ENCODE measurements at regions not wholly inside any gene's neighbourhood (a gene's known extent, or its start where the extent isn't known, plus 50 kb on each side); places are given as distances from the start of the nearest gene placed in this dataset.

DNA sequence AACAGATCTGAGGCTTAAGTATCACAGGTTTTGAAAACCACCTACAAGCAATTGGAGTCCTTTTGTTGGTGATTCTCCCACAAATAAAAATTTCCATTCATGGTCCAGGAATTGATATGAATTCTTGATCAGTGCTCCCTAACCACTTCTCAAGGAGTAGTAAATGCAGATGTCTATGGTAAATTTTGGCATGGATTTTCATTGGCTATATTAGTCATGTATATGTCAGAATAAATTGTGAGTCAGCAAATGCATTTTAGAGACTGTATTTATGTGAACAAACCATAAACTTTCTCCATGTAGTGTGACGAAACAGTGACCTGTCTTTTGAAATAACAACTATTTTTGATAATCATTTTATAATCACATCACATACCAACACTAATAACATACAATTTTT is 611.1 kb downstream of the HTR1A start:
- ATAC-seq, result no peak
- Mint-ChIP-seq H3K36me3 (no peaks in the 10 kb centered on the region), H3K4me3 (no peak overlapping the region), H3K4me1 (no peaks in the 10 kb centered on the region), H3K27me3 (no peaks in the 10 kb centered on the region), H3K27ac (no peak overlapping the region), H3K9me3 (peaks cover 0 to 12% (median 3%) of the 10 kb centered on the region in 9 donors)
- POLR2A ChIA-PET, result no interaction called here
- DNase-seq, result no peak

DNA sequence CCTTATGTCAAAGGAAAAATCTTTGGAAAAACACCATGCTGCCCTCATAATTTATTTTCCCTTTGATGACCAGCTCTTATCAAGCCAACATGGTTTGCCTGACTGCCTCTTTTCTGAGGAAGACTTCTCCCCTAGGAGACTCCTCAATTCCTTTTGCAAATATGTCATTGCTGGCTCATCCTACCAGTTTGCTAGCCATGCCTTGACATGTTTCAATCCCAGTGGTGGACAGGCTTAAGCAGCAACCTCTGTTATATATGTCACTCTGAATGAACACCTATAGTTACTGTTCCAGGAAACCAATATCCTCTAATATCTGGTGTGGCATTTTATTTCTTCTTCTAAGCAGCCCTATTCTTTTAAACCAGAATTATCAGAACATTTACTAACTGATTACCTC is 615.8 kb downstream of the HTR1A start:
- Mint-ChIP-seq H3K36me3 (no peaks in the 10 kb centered on the region), H3K27ac (no peak overlapping the region), H3K4me3 (no peak overlapping the region), H3K9me3 (peaks cover 0 to 12% (median 5%) of the 10 kb centered on the region in 9 donors), H3K27me3 (no peaks in the 10 kb centered on the region), H3K4me1 (no peaks in the 10 kb centered on the region)
- POLR2A ChIA-PET, result no interaction called here
- DNase-seq (no peak), ATAC-seq (no peak)

DNA sequence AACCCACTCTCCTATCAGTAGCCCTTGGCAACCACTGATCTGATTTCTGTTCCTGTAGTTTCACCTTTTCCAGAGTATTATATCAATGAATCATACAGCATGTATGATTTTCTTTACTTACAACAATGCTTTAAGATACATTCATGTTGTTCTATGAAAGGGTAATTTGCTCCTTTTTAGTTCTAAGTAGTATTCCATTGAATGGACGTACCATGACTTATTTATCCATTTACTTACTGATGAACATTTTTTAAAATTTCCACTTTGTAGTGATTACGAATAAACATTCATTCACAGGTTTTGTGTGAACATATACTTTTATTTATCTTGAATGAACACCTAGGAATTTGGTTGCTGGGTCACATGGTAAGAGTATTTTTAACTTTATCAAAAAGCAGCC is 620.8 kb downstream of the HTR1A start:
- no peak for ATAC-seq
- POLR2A ChIA-PET, result no interaction called here
- H3K4me1 Mint-ChIP-seq, result no peaks in the 10 kb centered on the region

DNA sequence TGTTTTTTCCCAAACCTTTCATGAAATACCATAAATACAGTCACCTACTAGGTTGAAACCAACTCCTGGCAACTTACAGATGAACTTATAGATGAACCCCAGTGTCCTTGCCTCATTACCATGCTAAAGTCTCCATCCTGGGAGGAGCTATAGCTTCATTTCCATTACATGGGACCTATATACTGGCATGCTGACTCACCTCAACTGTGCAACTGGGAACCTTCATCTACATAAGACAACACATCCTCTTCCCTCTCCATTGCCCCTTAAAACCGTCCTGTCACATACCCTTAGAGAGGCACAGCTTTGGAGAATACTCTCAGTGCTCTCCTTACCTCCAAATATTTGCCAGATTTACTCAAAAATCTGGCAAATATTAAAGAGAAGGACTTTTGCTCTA is 638.3 kb downstream of the HTR1A start:
- no peaks in the 10 kb centered on the region for H3K36me3 Mint-ChIP-seq
- ATAC-seq, result no peak
- POLR2A ChIA-PET, result no interaction called here

More for the DNA sequence above, 620.8 kb downstream of the HTR1A start:
- no peaks in the 10 kb centered on the region for H3K27me3 Mint-ChIP-seq
- no peaks in the 10 kb centered on the region for H3K36me3 Mint-ChIP-seq
- peaks cover under 1 to 12% (median 4%) of the 10 kb centered on the region in 9 donors for H3K9me3 Mint-ChIP-seq
- no peak for DNase-seq
- H3K27ac Mint-ChIP-seq, result no peak overlapping the region
- no peak overlapping the region for H3K4me3 Mint-ChIP-seq

DNA sequence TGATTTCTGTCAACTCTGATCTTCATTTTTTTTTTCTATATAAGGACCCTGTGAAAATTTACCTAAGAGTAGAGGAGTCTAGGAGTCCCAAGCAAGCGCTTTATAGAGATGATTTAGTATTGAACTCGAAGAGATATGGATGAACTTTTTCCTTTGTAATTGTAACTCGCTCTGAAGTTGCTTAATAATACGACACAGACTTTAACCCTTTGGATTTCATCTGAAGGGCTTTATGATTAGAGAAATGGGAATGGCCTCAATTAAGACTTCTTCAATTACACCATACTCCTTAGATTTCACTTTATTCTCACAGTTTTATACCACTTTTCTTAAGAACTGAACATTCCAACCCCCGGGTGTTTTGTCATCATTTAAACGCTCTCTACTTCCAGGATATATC is 647.7 kb downstream of the HTR1A start:
- Mint-ChIP-seq H3K27me3 (no peaks in the 10 kb centered on the region), H3K27ac (no peak overlapping the region), H3K9me3 (peaks cover 0 to 23% (median 9%) of the 10 kb centered on the region in 9 donors), H3K4me1 (no peaks in the 10 kb centered on the region), H3K4me3 (no peak overlapping the region), H3K36me3 (no peaks in the 10 kb centered on the region)
- DNase-seq (no peak), ATAC-seq (no peak)
- POLR2A ChIA-PET, result no interaction called here

More for the DNA sequence above, 638.3 kb downstream of the HTR1A start:
- no peaks in the 10 kb centered on the region for H3K27me3 Mint-ChIP-seq
- no peak for DNase-seq
- H3K4me1 Mint-ChIP-seq, result no peaks in the 10 kb centered on the region
- no peak overlapping the region for H3K27ac Mint-ChIP-seq
- no peak overlapping the region for H3K4me3 Mint-ChIP-seq
- H3K9me3 Mint-ChIP-seq, result peaks cover 0 to 15% (median 4%) of the 10 kb centered on the region in 9 donors

DNA sequence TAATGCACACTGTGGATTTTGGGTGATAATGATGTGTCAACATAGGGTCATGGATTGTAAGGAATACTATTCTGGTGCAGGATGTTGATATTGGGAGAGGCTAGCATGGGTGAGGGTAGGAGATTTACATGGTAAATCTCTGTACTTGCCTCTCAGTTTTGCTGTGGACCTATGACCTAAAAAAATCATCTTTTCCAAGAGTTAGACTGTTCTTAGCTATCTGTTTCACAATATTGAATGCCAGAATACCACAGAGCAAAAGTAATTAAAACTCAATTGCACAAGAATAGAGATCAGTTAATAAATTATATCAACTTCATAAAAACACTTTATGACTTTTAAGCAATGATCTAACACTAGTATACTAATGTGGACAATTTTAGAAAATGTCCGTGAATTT is 651.6 kb downstream of the HTR1A start:
- H3K36me3 Mint-ChIP-seq, result no peaks in the 10 kb centered on the region
- no peak overlapping the region for H3K27ac Mint-ChIP-seq
- no peaks in the 10 kb centered on the region for H3K4me1 Mint-ChIP-seq
- DNase-seq (no peak), ATAC-seq (no peak)
- H3K4me3 Mint-ChIP-seq, result no peak overlapping the region
- peaks cover 0 to 18% (median 4%) of the 10 kb centered on the region in 9 donors for H3K9me3 Mint-ChIP-seq
- no peaks in the 10 kb centered on the region for H3K27me3 Mint-ChIP-seq
- POLR2A ChIA-PET, result no interaction called here

DNA sequence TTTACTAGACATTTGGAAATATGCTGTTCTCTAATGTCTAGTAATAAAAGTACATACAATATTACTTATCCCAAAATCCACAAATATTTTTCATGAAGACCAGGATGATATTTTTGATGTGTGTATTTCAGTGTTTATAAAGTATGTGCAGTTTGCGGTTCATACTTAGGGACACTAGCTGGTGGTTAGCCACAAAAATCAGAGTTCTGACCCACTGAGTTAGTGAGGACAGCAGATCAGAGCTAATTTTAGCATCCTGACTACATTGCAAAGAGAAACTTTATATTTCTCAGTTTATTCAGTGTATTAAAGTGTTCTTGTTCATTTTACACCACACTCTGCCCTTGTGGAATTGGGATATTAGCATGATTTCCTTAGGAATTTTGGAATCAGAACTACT is 655.3 kb downstream of the HTR1A start:
- DNase-seq (no peak), ATAC-seq (no peak)
- H3K4me1 Mint-ChIP-seq, result no peaks in the 10 kb centered on the region
- no peak overlapping the region for H3K27ac Mint-ChIP-seq
- no peak overlapping the region for H3K4me3 Mint-ChIP-seq
- H3K36me3 Mint-ChIP-seq, result no peaks in the 10 kb centered on the region
- H3K27me3 Mint-ChIP-seq, result no peaks in the 10 kb centered on the region
- peaks cover 2 to 22% (median 7%) of the 10 kb centered on the region in 9 donors for H3K9me3 Mint-ChIP-seq
- POLR2A ChIA-PET, result no interaction called here

DNA sequence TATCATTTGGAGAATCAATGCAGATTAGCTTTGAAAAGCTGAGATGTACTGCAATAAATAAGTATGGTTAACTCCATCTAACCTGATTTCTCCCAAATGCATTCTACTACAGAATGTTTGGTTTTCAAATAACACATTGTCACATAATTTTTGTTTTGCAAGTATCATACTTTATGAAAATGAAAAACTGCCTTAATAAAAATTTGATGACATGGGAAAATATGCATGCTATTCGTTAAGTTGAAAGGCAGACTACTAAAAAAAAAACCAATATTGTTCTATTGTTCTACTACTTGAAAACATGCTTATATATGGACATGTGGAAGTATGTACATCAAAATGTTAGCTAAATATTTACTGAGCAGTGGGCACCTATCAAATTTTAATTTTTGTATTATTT is 668.9 kb downstream of the HTR1A start:
- POLR2A ChIA-PET, result no interaction called here
- no peak for DNase-seq
- H3K4me3 Mint-ChIP-seq, result no peak overlapping the region
- ATAC-seq, result no peak
- no peaks in the 10 kb centered on the region for H3K36me3 Mint-ChIP-seq
- no peaks in the 10 kb centered on the region for H3K27me3 Mint-ChIP-seq
- peaks cover 0 to 11% (median 2%) of the 10 kb centered on the region in 9 donors for H3K9me3 Mint-ChIP-seq
- no peaks in the 10 kb centered on the region for H3K4me1 Mint-ChIP-seq
- no peak overlapping the region for H3K27ac Mint-ChIP-seq

DNA sequence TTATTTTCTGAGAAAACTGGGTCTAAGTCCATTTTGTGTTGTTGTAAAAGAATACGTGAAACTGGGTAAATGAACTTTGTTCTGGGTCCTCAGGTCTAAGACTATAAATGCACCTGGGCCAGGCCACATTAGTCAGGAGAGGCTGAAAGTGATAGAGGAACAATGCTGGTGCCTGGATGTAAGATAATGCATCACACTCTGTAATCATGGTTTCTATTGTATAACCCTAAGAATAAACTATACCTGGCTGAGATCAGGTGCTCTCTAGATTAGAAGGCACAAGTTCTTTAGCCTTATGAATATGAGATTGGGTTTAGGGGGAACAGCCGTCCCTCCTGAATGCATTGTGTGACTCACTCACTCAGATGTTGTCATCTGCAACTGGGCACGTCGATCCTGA is 675.5 kb downstream of the HTR1A start:
- peaks cover 0 to 34% (median 3%) of the 10 kb centered on the region in 9 donors for H3K9me3 Mint-ChIP-seq
- H3K27ac Mint-ChIP-seq, result no peak overlapping the region
- H3K36me3 Mint-ChIP-seq, result no peaks in the 10 kb centered on the region
- H3K4me1 Mint-ChIP-seq, result no peaks in the 10 kb centered on the region
- ATAC-seq (no peak), DNase-seq (no peak)
- no peaks in the 10 kb centered on the region for H3K27me3 Mint-ChIP-seq
- POLR2A ChIA-PET, result no interaction called here
- H3K4me3 Mint-ChIP-seq, result no peak overlapping the region

DNA sequence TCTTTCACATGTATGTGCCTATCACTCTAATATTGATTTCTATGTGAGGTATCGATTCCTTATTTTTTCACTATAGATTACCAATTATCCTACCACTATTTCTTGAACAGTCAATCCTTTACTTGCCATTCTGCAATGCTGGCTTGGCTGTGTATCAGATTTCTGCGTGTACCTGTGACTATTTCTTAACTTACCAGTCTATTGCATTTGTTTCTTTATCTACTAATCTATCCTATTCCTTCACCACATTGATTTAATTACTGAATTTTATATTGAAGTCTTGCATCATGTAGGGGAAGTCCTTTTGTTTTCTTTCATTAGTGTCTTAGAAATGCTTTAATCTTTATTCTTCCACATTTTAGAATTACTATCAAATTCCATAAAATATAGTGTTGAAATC is 684.8 kb downstream of the LRRC70 start:
- no peaks in the 10 kb centered on the region for H3K27me3 Mint-ChIP-seq
- no peak overlapping the region for H3K4me3 Mint-ChIP-seq
- POLR2A ChIA-PET, result no interaction called here
- no peaks in the 10 kb centered on the region for H3K36me3 Mint-ChIP-seq
- no peaks in the 10 kb centered on the region for H3K4me1 Mint-ChIP-seq
- no peak for ATAC-seq
- no peak for DNase-seq
- H3K27ac Mint-ChIP-seq, result no peak overlapping the region
- peaks cover 0 to 9% (median 3%) of the 10 kb centered on the region in 9 donors for H3K9me3 Mint-ChIP-seq

DNA sequence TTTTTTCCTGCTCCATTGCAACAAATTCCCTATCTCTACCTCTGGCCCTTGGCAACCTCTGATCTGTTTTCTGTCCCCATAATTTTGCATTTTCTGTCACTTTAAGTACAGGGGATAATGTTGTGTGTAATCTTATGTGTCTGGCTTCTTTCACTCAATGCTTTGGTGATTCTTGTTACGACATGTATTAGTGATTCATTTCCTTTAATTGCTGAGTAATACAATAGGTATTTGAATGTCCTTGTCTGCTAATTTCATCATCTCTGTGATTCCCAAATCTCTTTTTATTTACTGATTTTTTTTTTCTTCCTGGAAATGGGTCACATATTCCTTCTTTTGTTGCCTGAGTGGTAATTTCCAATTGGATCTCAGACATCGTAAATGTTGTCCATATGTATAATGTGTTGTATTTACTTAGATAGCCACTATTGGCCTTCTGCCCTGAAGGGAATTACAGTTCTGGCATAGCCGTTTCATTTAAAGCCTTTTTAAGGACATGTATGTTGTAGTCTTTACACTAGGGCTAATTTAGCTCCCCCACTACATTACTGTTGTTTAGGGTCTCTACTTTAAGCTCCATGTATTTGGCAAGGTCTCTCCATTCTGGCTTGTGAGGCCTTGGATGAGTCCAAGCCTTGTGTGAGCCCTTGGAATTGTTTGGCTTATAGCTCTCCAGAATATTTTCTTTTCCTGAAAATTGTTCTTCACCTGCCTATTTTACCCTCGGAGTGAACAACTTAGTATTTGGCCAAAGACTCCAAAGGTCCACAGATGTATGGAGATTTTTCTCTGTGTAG is 683.8 kb downstream of the LRRC70 start:
- Mint-ChIP-seq H3K36me3 (no peaks in the 10 kb centered on the region), H3K4me3 (no peak overlapping the region), H3K27ac (no peak overlapping the region), H3K4me1 (no peaks in the 10 kb centered on the region), H3K27me3 (no peaks in the 10 kb centered on the region), H3K9me3 (peaks cover 0 to 9% (median 3%) of the 10 kb centered on the region in 9 donors)
- no peak for DNase-seq
- POLR2A ChIA-PET, result no interaction called here
- ATAC-seq, result no peak

DNA sequence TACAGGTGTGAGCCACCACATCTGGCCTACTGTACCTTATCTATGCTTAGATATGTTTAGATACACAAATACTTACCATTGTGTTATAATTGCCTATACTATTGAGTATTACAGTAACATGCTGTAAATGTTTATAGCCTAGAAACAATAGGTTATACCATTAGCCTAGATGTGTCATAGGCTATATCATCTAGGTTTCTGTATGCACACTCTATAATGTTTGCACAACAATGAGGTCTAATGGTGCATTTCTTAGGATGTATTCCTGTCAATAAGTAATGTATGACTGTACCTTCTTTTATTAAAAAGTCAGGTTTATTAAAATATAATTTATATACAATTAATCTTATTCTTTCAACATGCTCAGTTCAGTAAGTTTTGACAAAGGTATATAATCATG is 683.1 kb downstream of the LRRC70 start:
- Mint-ChIP-seq H3K27me3 (no peaks in the 10 kb centered on the region), H3K4me1 (no peaks in the 10 kb centered on the region), H3K4me3 (no peak overlapping the region), H3K9me3 (peaks cover 0 to 10% (median 3%) of the 10 kb centered on the region in 9 donors), H3K27ac (no peak overlapping the region), H3K36me3 (no peaks in the 10 kb centered on the region)
- POLR2A ChIA-PET, result no interaction called here
- no peak for DNase-seq
- ATAC-seq, result no peak

DNA sequence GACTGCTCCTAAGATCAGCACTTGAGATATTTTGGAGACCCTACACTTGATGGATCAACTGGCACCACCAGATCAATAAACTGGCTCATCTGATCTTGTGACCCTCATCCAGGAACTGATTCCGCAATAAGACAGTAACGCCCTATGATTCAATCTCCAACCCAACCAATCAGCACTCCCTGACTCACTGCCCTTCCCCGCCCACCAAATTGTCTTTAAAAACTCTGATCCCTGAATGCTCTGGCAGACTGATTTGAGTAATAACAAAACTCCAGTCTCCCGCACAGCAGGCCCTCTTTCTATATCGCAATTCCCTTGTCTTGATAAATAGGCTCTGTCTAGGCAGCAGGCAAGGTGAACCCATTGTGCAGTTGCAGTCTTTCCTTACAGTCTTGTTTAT is 677.0 kb downstream of the LRRC70 start:
- Mint-ChIP-seq H3K36me3 (no peaks in the 10 kb centered on the region), H3K27me3 (no peaks in the 10 kb centered on the region), H3K9me3 (peaks cover 0 to 18% (median 2%) of the 10 kb centered on the region in 9 donors), H3K27ac (no peak overlapping the region), H3K4me1 (no peaks in the 10 kb centered on the region), H3K4me3 (no peak overlapping the region)
- ATAC-seq, result no peak
- no peak for DNase-seq
- POLR2A ChIA-PET, result no interaction called here

DNA sequence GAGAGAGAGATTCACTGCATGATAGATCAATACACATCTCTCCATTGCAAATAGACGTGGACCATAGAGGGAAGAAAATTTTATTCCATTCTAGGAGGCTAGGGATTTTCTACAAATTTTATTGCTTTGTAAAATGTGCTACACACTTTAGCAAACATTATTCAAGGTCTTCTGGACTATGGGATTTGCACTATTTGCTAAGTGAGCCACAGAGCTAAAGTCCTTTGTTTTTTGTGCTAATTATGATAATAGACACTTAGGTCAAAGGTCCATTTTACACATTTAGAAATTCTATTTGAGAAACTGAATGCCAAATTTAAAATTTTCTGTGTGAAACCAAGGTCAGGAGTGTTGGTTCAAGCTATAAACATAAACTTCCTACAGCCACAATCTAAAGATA is 672.3 kb downstream of the LRRC70 start:
- H3K36me3 Mint-ChIP-seq, result no peaks in the 10 kb centered on the region
- no peaks in the 10 kb centered on the region for H3K27me3 Mint-ChIP-seq
- no peaks in the 10 kb centered on the region for H3K4me1 Mint-ChIP-seq
- DNase-seq (no peak), ATAC-seq (no peak)
- no peak overlapping the region for H3K4me3 Mint-ChIP-seq
- peaks cover 0 to 18% (median 3%) of the 10 kb centered on the region in 9 donors for H3K9me3 Mint-ChIP-seq
- H3K27ac Mint-ChIP-seq, result no peak overlapping the region
- POLR2A ChIA-PET, result no interaction called here

All from naive thymus-derived CD8-positive, alpha-beta T cell (primary cell).